ENCODE measurements at regions not wholly inside any gene's neighbourhood (a gene's known extent, or its start where the extent isn't known, plus 50 kb on each side); places are given as distances from the start of the nearest gene placed in this dataset.

- TF ChIP-seq CTCF (IDR thresholded peaks at IDR 0.05), result no peak
- no peak for TF ChIP-seq POLR2A (IDR thresholded peaks at IDR 0.05)
- DNase-seq, result no peak
- no peak overlapping the region for H3K27ac ChIP-seq
- no peaks in the 10 kb centered on the region for H3K9me3 ChIP-seq
- no peak overlapping the region for H3K4me3 ChIP-seq
- no peaks in the 10 kb centered on the region for H3K4me1 ChIP-seq
- intact Hi-C loops (cut with DNase I; ENCODE audit: low total_unique reads), result no loop called here
- H3K27me3 ChIP-seq, result no peaks in the 10 kb centered on the region
- H3K36me3 ChIP-seq, result no peaks in the 10 kb centered on the region
Measured at GRCh38 chr6:153580776-153581175, 449.7 kb upstream of the RGS17 start.

- Histone ChIP-seq H3K4me3 (no peak overlapping the region), H3K27ac (no peak overlapping the region), H3K27me3 (no peaks in the 10 kb centered on the region), H3K9me3 (no peaks in the 10 kb centered on the region), H3K36me3 (no peaks in the 10 kb centered on the region), H3K4me1 (no peaks in the 10 kb centered on the region)
- no peak for TF ChIP-seq POLR2A (IDR thresholded peaks at IDR 0.05)
- no peak for TF ChIP-seq CTCF (IDR thresholded peaks at IDR 0.05)
- DNase-seq, result no peak
- intact Hi-C loops (cut with DNase I; ENCODE audit: low total_unique reads), result no loop called here
Measured at GRCh38 chr6:153575528-153575927, 444.4 kb upstream of the RGS17 start.

- Histone ChIP-seq H3K9me3 (no peaks in the 10 kb centered on the region), H3K36me3 (no peaks in the 10 kb centered on the region), H3K27me3 (no peaks in the 10 kb centered on the region), H3K4me3 (no peak overlapping the region), H3K27ac (no peak overlapping the region), H3K4me1 (no peaks in the 10 kb centered on the region)
- intact Hi-C loops (cut with DNase I; ENCODE audit: low total_unique reads), result no loop called here
- no peak for DNase-seq
- TF ChIP-seq POLR2A (IDR thresholded peaks at IDR 0.05) (no peak), CTCF (IDR thresholded peaks at IDR 0.05) (no peak)
Measured at GRCh38 chr6:153574231-153574630, 443.1 kb upstream of the RGS17 start.

- no peak overlapping the region for H3K27ac ChIP-seq
- H3K36me3 ChIP-seq, result no peaks in the 10 kb centered on the region
- DNase-seq, result no peak
- no peaks in the 10 kb centered on the region for H3K9me3 ChIP-seq
- TF ChIP-seq CTCF (IDR thresholded peaks at IDR 0.05), result no peak
- no peak for TF ChIP-seq POLR2A (IDR thresholded peaks at IDR 0.05)
- no peaks in the 10 kb centered on the region for H3K4me1 ChIP-seq
- H3K4me3 ChIP-seq, result no peak overlapping the region
- no peaks in the 10 kb centered on the region for H3K27me3 ChIP-seq
- intact Hi-C loops (cut with DNase I; ENCODE audit: low total_unique reads), result no loop called here
Measured at GRCh38 chr6:153572371-153572770, 441.3 kb upstream of the RGS17 start.

GRCh38 chr6:153568628-153569027 lies 437.5 kb upstream of the RGS17 start:
- no peaks in the 10 kb centered on the region for H3K27me3 ChIP-seq
- TF ChIP-seq POLR2A (IDR thresholded peaks at IDR 0.05) (no peak), CTCF (IDR thresholded peaks at IDR 0.05) (no peak)
- no peaks in the 10 kb centered on the region for H3K4me1 ChIP-seq
- no peak overlapping the region for H3K4me3 ChIP-seq
- intact Hi-C loops (cut with DNase I; ENCODE audit: low total_unique reads), result no loop called here
- H3K9me3 ChIP-seq, result no peaks in the 10 kb centered on the region
- H3K27ac ChIP-seq, result no peak overlapping the region
- H3K36me3 ChIP-seq, result no peaks in the 10 kb centered on the region
- no peak for DNase-seq
